GM04504 (cell line): ENCODE measurements at regions not wholly inside any gene's neighbourhood (a gene's known extent, or its start where the extent isn't known, plus 50 kb on each side); places are given as distances from the start of the nearest gene placed in this dataset.

Experiments
- DNase-seq: peaks from one replicate; pipeline ENCODE4 v3.0.0-alpha.2; 2012; ENCODE audit warnings: low read depth

GRCh38 chr15:25563596-25563995 is 124.8 kb upstream of the UBE3A start:
- DNase-seq, result no peak

GRCh38 chr15:25557926-25558325 is 119.1 kb upstream of the UBE3A start:
- no peak for DNase-seq

- no peak for DNase-seq
Measured at GRCh38 chr15:25556136-25556535, 117.3 kb upstream of the UBE3A start.

DNA sequence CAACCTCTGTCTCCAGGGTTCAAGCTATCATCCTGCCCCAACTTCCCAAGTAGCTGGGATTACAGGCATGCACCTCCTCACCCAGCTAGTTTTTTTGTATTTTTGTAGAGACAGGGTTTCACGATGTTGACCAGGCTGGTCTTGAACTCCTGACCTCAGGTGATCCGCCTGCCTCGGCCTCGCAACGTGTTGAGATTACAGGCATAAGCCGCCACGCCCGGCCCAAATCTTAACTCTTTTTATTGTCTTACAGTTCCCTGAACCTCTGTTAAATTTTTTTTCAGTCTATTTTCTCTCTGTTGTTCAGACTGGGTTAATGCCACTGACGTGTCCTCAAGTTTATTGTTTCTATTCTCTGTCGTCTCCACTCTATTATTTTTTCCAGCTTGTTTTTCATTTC is 115.8 kb upstream of the UBE3A start:
- DNase-seq, result no peak

- no peak for DNase-seq
Measured at GRCh38 chr15:25548600-25548999, 109.8 kb upstream of the UBE3A start.

DNA sequence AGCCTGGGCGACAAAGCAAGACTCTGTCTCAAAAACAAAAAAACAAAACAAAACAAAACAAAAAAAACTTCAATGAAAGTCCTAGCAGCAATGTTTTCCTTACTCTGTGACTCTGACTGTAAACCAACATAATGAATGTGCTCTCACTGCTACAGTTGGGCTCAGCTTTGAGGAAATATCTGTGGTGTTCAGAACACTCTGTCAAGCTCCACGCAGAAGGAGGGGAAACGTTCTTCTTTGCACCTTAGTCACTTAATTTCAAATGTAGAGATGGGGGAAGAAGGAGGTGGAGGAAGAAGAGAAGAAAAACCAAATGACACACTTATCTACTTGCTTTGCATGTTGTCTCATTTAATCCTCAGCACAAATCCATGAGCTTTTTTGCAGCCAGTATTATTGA is 107.1 kb upstream of the UBE3A start:
- DNase-seq, result no peak

DNA sequence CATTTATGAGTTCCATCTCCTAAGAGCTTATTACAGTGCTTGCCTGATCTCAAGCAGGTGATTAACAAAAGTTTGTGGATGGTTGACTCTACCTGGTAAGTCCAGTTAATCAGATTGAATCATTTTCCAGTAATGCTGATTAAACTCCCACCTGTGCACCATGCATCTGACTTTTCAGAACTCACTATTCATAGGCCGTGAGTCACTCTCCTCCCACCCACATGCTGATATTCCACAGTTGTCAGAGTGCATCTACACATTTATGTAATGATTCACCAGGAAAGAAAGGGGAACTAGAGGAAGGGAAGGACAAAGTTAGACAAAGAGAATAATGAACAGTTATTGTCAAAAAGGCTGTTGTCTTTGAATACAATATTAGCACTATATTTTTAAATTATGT is 106.2 kb upstream of the UBE3A start:
- no peak for DNase-seq

- no peak for DNase-seq
Measured at GRCh38 chr15:25544076-25544475, 105.3 kb upstream of the UBE3A start.

DNA sequence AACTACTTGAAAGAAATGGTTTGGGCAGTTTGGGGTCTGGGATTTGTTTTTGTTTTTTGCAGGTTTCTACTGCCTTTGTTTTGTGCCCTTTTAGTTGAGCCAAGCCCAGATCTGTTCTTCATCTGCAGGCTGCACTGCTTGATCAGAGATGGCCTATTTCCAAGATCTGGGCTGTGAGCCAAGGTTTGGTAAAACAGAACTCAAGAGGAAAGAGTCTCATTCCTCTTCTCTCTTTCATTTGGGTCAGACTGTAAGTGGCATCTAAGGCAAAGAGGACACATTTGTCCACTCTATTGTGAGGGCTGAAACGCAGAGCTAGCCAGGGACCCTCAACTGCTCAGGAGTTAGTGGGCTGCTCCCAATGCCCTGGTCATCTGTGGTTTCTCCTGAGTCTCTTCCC is 104.4 kb upstream of the UBE3A start:
- peak; percentile 40 for DNase-seq

- DNase-seq, result no peak
Measured at GRCh38 chr15:25541228-25541627, 102.4 kb upstream of the UBE3A start.

GRCh38 chr15:25536801-25537611 is 98.2 kb upstream of the UBE3A start:
- no peak for DNase-seq

- no peak for DNase-seq
Measured at GRCh38 chr15:25535866-25536265, 97.0 kb upstream of the UBE3A start.

- DNase-seq, result no peak
Measured at GRCh38 chr15:25534293-25534692, 95.5 kb upstream of the UBE3A start.

DNA sequence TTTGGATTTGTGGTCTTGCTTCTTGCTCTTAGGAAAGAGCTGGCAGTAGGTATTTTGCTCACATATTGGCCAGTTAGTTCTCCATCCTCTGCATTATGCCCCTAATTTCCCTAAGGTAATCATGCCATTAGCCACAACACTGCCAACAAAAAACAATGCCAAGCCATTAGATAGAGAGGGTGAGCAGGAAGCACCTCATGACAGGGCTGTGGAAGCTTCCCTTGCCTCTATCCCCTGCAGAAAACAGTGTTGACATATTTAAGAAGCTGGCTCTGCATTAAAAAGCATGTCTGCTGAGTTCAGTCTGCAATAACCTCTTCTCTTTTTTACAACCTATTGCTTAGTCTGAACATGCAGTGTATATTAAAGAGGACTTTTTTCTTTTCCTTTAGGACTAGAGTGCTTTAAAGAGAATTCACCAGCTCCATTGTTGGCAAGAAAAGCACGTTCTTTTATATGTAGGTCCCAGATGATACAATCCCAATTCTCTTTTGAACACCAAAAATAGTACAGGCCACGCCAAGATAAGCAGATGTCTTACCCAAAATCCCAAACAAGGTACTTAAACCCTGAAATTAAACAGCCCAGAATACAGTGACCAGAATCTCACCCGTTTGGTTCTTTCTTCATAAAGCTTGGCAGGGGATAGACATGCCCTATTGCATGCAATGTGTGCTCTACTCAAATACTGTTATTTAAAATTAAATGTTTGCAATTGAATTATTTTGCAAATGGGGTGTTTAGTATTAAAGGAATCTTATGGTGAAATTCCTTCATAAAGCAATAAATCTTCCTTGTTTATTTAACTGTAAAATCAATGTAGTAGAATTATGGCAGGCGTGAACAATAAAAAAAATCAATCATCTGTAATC is 93.7 kb upstream of the UBE3A start:
- no peak for DNase-seq

DNA sequence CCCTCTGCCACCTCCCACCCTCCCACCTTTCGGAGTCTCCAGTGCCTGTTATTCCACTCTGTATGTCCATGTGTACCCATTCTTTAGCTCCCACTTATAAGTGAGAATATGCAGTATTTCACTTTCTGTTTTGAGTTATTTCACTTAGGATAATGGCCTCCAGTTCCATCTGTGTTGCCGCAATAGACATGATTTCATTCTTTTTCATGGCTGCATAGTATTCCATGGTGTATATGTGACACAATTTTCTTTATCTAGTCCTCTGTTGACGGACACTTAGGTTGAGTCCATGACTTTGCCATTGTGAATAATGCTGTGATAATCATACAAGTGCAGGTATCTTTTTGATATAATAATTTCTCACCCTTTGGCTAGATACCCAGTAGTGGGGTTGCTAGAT is 91.0 kb upstream of the UBE3A start:
- DNase-seq, result no peak

DNA sequence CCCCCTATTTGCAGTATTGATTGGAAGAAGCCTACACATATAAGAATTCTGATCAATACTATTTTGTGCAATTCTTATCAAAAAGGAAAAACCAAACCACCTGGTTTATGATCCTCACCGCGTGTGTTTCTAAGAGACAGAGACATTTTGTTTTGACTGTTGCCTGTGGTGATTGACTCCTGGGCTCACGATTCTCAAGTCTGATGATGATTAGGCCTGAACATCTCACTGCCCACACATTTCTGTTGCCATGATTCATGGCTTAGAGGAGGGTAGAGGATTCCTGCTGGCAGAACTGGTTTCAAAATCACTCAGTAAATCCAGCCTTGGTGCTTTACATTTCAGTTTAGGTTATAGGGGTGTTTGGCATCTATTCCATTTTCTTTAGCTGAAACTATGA is 88.3 kb upstream of the UBE3A start:
- DNase-seq, result no peak

DNA sequence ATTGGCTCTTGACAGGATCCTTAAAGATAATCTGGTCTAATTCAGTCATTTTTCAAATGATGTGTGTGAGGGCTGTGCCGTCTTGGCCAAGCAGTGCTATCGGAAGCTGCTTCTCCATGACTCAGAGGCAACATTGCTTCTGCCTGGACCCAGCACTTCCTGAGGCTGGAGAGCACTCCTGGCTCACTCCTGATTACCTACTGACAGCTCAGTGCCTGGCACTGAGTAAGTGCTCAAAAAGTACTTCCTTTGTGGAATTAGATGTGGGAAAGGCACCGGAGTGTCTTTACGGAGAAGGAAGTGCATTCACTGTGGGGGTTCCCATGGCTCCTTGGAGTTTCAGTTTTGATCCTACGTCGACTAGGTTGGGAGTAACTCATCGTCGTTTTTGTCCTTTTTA is 86.9 kb upstream of the UBE3A start:
- no peak for DNase-seq

- no peak for DNase-seq
Measured at GRCh38 chr15:25515633-25516032, 76.8 kb upstream of the UBE3A start.

- no peak for DNase-seq
Measured at GRCh38 chr15:25514522-25514921, 75.7 kb upstream of the UBE3A start.

DNA sequence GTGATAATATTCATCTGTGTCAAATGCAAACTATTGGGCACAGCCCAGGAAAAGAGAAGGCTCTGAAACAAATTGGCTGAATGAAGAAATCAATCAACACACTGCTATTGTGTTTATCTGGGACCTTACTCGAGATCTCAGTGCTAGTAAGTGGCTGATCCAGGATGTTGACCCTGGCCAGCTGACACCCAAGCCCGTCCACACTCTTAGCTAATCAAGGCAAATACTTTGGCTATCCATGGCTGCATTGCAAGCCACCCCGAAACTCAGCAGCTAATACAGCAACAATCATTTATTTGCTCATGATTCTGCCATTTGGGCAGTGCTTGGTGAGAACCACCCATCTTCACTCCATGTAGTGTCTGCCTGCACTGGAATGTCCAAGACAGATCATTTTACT is 74.1 kb upstream of the UBE3A start:
- no peak for DNase-seq

GRCh38 chr15:25510146-25510545 is 71.3 kb upstream of the UBE3A start:
- no peak for DNase-seq

DNA sequence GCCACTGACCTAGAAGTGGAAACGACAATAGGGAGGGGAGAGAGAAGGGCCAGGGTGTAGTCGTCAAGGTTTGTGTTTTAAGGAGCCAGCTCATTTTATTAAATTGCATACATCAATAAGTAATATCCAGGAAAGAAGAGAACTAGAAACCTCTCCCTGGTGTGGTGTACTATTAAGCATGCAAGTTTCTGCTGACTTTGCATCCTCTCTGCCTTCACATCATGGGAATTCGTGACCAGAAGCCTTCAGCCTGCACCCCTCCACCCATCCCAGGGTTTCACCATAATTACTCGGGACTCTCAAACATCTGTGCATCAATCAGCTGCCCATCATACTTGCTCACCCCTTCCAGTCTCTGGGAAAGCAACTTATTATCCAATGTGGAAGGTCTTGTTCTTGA is 70.9 kb upstream of the UBE3A start:
- no peak for DNase-seq

- peak; percentile 21 for DNase-seq
Measured at GRCh38 chr15:25508369-25509002, 69.7 kb upstream of the UBE3A start.
